HG02763 (cell line): ENCODE measurements at regions not wholly inside any gene's neighbourhood (a gene's known extent, or its start where the extent isn't known, plus 50 kb on each side); places are given as distances from the start of the nearest gene placed in this dataset.

ENCODE experiments used
- ATAC-seq: cut with Tn5 transposase; IDR thresholded peaks from one replicate; pipeline ENCODE4 v1.9.1; 2021; ENCODE audit warnings: mild to moderate bottlenecking, moderate library complexity; ENCODE audit not compliant: unreplicated experiment

- ATAC-seq, result no peak
These were observed 456.5 kb upstream of the CNTN5 start for GRCh38 chr11:98564233-98564632.

- no peak for ATAC-seq
These were observed 455.9 kb upstream of the CNTN5 start for GRCh38 chr11:98564881-98565280.

- ATAC-seq, result no peak
These were observed 455.4 kb upstream of the CNTN5 start for GRCh38 chr11:98565311-98565710.

GRCh38 chr11:98566978-98567377 is 453.8 kb upstream of the CNTN5 start:
- no peak for ATAC-seq

- no peak for ATAC-seq
These were observed 452.7 kb upstream of the CNTN5 start for GRCh38 chr11:98568013-98568412.

GRCh38 chr11:98572941-98573340 is 447.8 kb upstream of the CNTN5 start:
- no peak for ATAC-seq

- ATAC-seq, result no peak
These were observed 432.9 kb upstream of the CNTN5 start for GRCh38 chr11:98587884-98588283.

GRCh38 chr11:98589967-98590366 is 430.8 kb upstream of the CNTN5 start:
- ATAC-seq, result no peak

- ATAC-seq, result no peak
These were observed 420.6 kb upstream of the CNTN5 start for GRCh38 chr11:98600103-98600502.

- no peak for ATAC-seq
These were observed 419.7 kb upstream of the CNTN5 start for GRCh38 chr11:98600786-98601773.

- no peak for ATAC-seq
These were observed 404.6 kb upstream of the CNTN5 start for GRCh38 chr11:98616098-98616655.

GRCh38 chr11:98621767-98622166 is 399.0 kb upstream of the CNTN5 start:
- no peak for ATAC-seq

- ATAC-seq, result no peak
These were observed 395.2 kb upstream of the CNTN5 start for GRCh38 chr11:98625526-98625925.

- no peak for ATAC-seq
These were observed 390.0 kb upstream of the CNTN5 start for GRCh38 chr11:98630736-98631135.

- ATAC-seq, result no peak
These were observed 363.0 kb upstream of the CNTN5 start for GRCh38 chr11:98657711-98658110.

- ATAC-seq, result no peak
These were observed 361.3 kb upstream of the CNTN5 start for GRCh38 chr11:98659431-98659830.

GRCh38 chr11:98674390-98674789 is 346.4 kb upstream of the CNTN5 start:
- no peak for ATAC-seq

- no peak for ATAC-seq
These were observed 341.1 kb upstream of the CNTN5 start for GRCh38 chr11:98679673-98680072.

GRCh38 chr11:98701541-98701940 is 319.2 kb upstream of the CNTN5 start:
- ATAC-seq, result no peak

- ATAC-seq, result no peak
These were observed 316.8 kb upstream of the CNTN5 start for GRCh38 chr11:98703779-98704556.

- ATAC-seq, result no peak
These were observed 310.7 kb upstream of the CNTN5 start for GRCh38 chr11:98710026-98710425.

GRCh38 chr11:98710986-98711385 is 309.8 kb upstream of the CNTN5 start:
- no peak for ATAC-seq
